SU-DHL-6 (cell line): ENCODE measurements at regions not wholly inside any gene's neighbourhood (a gene's known extent, or its start where the extent isn't known, plus 50 kb on each side); places are given as distances from the start of the nearest gene placed in this dataset.

Source experiments
- EZH2phosphoT487 ChIP-seq: fragments of 200-600 bp; sonication (generic), shearing (Covaris generic); conservative IDR thresholded peaks from 2 replicates; pipeline ENCODE4 v1.6.1; 2018; ENCODE audit warnings: mild to moderate bottlenecking, antibody characterized with exemption, low read length, moderate library complexity, mixed read lengths
- TF ChIP-seq, protein P1 (sequence below): fragments of 200-600 bp; sonication (generic); IDR thresholded peaks from one replicate; pipeline ENCODE4 v1.5.1; 2017; ENCODE audit warnings: antibody characterized with exemption, mild to moderate bottlenecking, low read length, moderate library complexity; ENCODE audit not compliant: insufficient read depth, poor library complexity, severe bottlenecking

DNA sequence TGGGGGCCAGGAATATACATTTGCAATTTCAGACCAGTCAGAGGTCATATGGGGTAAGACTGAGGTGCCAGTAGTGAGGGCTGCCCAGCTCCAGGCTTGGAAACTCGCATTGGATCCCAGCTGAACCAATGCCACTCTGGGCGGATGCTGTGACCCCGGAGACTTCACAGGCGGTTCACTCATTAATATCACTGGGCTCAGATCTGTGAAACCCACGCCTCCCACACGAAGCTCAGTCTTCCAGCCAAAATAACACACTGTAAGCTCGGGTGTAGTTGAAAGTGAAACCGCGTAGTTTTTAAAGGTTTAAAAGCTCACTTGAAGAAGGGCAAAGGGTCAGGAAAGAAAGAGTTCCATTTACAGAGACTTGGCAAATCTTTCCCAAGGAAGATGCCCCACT, 254.8 kb downstream of the FOXL1 start:
- TF ChIP-seq, protein P1, sequence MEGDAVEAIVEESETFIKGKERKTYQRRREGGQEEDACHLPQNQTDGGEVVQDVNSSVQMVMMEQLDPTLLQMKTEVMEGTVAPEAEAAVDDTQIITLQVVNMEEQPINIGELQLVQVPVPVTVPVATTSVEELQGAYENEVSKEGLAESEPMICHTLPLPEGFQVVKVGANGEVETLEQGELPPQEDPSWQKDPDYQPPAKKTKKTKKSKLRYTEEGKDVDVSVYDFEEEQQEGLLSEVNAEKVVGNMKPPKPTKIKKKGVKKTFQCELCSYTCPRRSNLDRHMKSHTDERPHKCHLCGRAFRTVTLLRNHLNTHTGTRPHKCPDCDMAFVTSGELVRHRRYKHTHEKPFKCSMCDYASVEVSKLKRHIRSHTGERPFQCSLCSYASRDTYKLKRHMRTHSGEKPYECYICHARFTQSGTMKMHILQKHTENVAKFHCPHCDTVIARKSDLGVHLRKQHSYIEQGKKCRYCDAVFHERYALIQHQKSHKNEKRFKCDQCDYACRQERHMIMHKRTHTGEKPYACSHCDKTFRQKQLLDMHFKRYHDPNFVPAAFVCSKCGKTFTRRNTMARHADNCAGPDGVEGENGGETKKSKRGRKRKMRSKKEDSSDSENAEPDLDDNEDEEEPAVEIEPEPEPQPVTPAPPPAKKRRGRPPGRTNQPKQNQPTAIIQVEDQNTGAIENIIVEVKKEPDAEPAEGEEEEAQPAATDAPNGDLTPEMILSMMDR: no peak
- TF ChIP-seq EZH2phosphoT487: no peak
